ENCODE measurements at regions not wholly inside any gene's neighbourhood (a gene's known extent, or its start where the extent isn't known, plus 50 kb on each side); places are given as distances from the start of the nearest gene placed in this dataset.

DNA sequence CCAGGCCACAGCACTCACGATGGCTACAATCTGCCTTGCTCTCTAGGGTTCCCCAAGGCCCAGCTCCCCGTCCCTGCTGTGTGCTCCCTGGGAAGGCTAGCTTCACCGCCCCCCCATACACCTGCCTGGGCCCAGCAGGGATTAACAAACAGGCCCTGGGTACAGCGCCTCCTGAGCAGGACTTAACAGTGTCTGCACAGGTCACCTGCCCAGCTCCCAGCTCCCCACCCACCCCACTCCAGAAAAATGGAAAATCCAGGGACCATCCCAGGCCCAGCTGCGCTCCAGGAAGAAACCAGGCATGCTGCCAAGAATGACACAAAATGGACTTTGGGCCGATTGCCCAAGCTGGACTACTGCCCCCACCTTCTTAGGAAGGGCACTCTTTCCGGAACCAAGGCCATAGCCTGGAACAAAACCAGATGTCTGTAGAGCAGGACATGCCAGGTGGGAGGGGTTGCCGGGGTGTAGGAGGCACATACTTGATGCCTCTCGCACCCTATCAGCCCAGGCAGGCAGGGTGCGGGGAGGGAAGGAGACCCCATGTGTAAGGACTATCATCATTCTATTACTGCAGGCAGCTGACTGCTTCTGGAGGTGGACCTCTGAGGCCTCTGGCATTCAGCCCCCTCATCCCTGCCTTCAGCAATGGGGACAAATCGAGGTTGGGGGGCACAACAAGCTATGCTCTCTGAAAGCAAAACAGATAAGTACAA is 104.9 kb downstream of the SNX5 start (continued):
- TF ChIP-seq, protein P1, sequence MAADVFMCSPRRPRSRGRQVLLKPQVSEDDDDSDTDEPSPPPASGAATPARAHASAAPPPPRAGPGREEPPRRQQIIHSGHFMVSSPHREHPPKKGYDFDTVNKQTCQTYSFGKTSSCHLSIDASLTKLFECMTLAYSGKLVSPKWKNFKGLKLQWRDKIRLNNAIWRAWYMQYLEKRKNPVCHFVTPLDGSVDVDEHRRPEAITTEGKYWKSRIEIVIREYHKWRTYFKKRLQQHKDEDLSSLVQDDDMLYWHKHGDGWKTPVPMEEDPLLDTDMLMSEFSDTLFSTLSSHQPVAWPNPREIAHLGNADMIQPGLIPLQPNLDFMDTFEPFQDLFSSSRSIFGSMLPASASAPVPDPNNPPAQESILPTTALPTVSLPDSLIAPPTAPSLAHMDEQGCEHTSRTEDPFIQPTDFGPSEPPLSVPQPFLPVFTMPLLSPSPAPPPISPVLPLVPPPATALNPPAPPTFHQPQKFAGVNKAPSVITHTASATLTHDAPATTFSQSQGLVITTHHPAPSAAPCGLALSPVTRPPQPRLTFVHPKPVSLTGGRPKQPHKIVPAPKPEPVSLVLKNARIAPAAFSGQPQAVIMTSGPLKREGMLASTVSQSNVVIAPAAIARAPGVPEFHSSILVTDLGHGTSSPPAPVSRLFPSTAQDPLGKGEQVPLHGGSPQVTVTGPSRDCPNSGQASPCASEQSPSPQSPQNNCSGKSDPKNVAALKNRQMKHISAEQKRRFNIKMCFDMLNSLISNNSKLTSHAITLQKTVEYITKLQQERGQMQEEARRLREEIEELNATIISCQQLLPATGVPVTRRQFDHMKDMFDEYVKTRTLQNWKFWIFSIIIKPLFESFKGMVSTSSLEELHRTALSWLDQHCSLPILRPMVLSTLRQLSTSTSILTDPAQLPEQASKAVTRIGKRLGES (CRISPR knock-in tag; IDR thresholded peaks at IDR 0.05; ENCODE audit: borderline replicate concordance), result no peak
- TF ChIP-seq, protein P2, sequence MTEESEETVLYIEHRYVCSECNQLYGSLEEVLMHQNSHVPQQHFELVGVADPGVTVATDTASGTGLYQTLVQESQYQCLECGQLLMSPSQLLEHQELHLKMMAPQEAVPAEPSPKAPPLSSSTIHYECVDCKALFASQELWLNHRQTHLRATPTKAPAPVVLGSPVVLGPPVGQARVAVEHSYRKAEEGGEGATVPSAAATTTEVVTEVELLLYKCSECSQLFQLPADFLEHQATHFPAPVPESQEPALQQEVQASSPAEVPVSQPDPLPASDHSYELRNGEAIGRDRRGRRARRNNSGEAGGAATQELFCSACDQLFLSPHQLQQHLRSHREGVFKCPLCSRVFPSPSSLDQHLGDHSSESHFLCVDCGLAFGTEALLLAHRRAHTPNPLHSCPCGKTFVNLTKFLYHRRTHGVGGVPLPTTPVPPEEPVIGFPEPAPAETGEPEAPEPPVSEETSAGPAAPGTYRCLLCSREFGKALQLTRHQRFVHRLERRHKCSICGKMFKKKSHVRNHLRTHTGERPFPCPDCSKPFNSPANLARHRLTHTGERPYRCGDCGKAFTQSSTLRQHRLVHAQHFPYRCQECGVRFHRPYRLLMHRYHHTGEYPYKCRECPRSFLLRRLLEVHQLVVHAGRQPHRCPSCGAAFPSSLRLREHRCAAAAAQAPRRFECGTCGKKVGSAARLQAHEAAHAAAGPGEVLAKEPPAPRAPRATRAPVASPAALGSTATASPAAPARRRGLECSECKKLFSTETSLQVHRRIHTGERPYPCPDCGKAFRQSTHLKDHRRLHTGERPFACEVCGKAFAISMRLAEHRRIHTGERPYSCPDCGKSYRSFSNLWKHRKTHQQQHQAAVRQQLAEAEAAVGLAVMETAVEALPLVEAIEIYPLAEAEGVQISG (CRISPR knock-in tag; IDR thresholded peaks at IDR 0.05), result peak; percentile 94
- TF ChIP-seq ZFP37 (CRISPR knock-in tag; IDR thresholded peaks at IDR 0.05; ENCODE audit: borderline replicate concordance) (peak; percentile 96), ZNF83 (CRISPR knock-in tag; IDR thresholded peaks at IDR 0.05; ENCODE audit: borderline replicate concordance) (peak; percentile 93), TEAD2 (CRISPR knock-in tag; IDR thresholded peaks at IDR 0.05) (no peak), ZNF557 (CRISPR knock-in tag; IDR thresholded peaks at IDR 0.05) (no peak)
- TF ChIP-seq, protein P3, sequence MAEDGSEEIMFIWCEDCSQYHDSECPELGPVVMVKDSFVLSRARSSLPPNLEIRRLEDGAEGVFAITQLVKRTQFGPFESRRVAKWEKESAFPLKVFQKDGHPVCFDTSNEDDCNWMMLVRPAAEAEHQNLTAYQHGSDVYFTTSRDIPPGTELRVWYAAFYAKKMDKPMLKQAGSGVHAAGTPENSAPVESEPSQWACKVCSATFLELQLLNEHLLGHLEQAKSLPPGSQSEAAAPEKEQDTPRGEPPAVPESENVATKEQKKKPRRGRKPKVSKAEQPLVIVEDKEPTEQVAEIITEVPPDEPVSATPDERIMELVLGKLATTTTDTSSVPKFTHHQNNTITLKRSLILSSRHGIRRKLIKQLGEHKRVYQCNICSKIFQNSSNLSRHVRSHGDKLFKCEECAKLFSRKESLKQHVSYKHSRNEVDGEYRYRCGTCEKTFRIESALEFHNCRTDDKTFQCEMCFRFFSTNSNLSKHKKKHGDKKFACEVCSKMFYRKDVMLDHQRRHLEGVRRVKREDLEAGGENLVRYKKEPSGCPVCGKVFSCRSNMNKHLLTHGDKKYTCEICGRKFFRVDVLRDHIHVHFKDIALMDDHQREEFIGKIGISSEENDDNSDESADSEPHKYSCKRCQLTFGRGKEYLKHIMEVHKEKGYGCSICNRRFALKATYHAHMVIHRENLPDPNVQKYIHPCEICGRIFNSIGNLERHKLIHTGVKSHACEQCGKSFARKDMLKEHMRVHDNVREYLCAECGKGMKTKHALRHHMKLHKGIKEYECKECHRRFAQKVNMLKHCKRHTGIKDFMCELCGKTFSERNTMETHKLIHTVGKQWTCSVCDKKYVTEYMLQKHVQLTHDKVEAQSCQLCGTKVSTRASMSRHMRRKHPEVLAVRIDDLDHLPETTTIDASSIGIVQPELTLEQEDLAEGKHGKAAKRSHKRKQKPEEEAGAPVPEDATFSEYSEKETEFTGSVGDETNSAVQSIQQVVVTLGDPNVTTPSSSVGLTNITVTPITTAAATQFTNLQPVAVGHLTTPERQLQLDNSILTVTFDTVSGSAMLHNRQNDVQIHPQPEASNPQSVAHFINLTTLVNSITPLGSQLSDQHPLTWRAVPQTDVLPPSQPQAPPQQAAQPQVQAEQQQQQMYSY (CRISPR knock-in tag; IDR thresholded peaks at IDR 0.05), result peak; percentile 90
- TF ChIP-seq, protein P4, sequence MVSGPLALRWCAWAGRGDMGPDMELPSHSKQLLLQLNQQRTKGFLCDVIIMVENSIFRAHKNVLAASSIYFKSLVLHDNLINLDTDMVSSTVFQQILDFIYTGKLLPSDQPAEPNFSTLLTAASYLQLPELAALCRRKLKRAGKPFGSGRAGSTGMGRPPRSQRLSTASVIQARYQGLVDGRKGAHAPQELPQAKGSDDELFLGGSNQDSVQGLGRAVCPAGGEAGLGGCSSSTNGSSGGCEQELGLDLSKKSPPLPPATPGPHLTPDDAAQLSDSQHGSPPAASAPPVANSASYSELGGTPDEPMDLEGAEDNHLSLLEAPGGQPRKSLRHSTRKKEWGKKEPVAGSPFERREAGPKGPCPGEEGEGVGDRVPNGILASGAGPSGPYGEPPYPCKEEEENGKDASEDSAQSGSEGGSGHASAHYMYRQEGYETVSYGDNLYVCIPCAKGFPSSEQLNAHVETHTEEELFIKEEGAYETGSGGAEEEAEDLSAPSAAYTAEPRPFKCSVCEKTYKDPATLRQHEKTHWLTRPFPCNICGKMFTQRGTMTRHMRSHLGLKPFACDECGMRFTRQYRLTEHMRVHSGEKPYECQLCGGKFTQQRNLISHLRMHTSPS (CRISPR knock-in tag; IDR thresholded peaks at IDR 0.05; ENCODE audit: low read depth), result peak; percentile 100
- TF ChIP-seq, protein P5, sequence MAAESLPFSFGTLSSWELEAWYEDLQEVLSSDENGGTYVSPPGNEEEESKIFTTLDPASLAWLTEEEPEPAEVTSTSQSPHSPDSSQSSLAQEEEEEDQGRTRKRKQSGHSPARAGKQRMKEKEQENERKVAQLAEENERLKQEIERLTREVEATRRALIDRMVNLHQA (CRISPR knock-in tag; IDR thresholded peaks at IDR 0.05), result no peak
- TF ChIP-seq, protein P6, sequence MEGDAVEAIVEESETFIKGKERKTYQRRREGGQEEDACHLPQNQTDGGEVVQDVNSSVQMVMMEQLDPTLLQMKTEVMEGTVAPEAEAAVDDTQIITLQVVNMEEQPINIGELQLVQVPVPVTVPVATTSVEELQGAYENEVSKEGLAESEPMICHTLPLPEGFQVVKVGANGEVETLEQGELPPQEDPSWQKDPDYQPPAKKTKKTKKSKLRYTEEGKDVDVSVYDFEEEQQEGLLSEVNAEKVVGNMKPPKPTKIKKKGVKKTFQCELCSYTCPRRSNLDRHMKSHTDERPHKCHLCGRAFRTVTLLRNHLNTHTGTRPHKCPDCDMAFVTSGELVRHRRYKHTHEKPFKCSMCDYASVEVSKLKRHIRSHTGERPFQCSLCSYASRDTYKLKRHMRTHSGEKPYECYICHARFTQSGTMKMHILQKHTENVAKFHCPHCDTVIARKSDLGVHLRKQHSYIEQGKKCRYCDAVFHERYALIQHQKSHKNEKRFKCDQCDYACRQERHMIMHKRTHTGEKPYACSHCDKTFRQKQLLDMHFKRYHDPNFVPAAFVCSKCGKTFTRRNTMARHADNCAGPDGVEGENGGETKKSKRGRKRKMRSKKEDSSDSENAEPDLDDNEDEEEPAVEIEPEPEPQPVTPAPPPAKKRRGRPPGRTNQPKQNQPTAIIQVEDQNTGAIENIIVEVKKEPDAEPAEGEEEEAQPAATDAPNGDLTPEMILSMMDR (CRISPR knock-in tag; IDR thresholded peaks at IDR 0.05), result peak; percentile 61
- TF ChIP-seq, protein P7, sequence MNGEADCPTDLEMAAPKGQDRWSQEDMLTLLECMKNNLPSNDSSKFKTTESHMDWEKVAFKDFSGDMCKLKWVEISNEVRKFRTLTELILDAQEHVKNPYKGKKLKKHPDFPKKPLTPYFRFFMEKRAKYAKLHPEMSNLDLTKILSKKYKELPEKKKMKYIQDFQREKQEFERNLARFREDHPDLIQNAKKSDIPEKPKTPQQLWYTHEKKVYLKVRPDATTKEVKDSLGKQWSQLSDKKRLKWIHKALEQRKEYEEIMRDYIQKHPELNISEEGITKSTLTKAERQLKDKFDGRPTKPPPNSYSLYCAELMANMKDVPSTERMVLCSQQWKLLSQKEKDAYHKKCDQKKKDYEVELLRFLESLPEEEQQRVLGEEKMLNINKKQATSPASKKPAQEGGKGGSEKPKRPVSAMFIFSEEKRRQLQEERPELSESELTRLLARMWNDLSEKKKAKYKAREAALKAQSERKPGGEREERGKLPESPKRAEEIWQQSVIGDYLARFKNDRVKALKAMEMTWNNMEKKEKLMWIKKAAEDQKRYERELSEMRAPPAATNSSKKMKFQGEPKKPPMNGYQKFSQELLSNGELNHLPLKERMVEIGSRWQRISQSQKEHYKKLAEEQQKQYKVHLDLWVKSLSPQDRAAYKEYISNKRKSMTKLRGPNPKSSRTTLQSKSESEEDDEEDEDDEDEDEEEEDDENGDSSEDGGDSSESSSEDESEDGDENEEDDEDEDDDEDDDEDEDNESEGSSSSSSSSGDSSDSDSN (CRISPR knock-in tag; IDR thresholded peaks at IDR 0.05), result peak; percentile 89

Data from HepG2 (cell line).